SKM-1 treated with dmso at 0.1 percent for 144 hours (cell line): ENCODE measurements at regions not wholly inside any gene's neighbourhood (a gene's known extent, or its start where the extent isn't known, plus 50 kb on each side); places are given as distances from the start of the nearest gene placed in this dataset.
"Not testable (repeated sequence)": the region's sequence is repeated elsewhere in the genome, so short reads cannot be mapped to it uniquely, and the experiment has no call there.

Experiments used
- DNase-seq: peaks from one replicate; lab custom pipeline; 2025; ENCODE audit not compliant: unreplicated experiment; lab: John Stamatoyannopoulos, UW

GRCh38 chr2:16194931-16195680 lies 254.8 kb downstream of the MYCN start:
- DNase-seq = no peak

- no peak for DNase-seq
Measured at GRCh38 chr2:16194530-16194929, 254.2 kb downstream of the MYCN start.

GRCh38 chr2:16194096-16194390 lies 253.7 kb downstream of the MYCN start:
- no peak for DNase-seq

- no peak for DNase-seq
Measured at GRCh38 chr2:16192416-16193216, 252.3 kb downstream of the MYCN start.

GRCh38 chr2:16191431-16192200 lies 251.3 kb downstream of the MYCN start:
- no peak for DNase-seq

- DNase-seq = no peak
Measured at GRCh38 chr2:16190446-16191270, 250.3 kb downstream of the MYCN start.

- DNase-seq = no peak
Measured at GRCh38 chr2:16189836-16190160, 249.4 kb downstream of the MYCN start.

GRCh38 chr2:16189029-16189835 lies 248.9 kb downstream of the MYCN start:
- DNase-seq = no peak

GRCh38 chr2:16188261-16188890 lies 248.0 kb downstream of the MYCN start:
- DNase-seq = no peak

- DNase-seq = no peak
Measured at GRCh38 chr2:16187482-16187817, 247.1 kb downstream of the MYCN start.

GRCh38 chr2:16186661-16187481 lies 246.5 kb downstream of the MYCN start:
- DNase-seq = no peak

GRCh38 chr2:16185801-16186272 lies 245.5 kb downstream of the MYCN start:
- no peak for DNase-seq

- no peak for DNase-seq
Measured at GRCh38 chr2:16184945-16185660, 244.8 kb downstream of the MYCN start.

GRCh38 chr2:16184341-16184890 lies 244.1 kb downstream of the MYCN start:
- no peak for DNase-seq

GRCh38 chr2:16183345-16183744 lies 243.0 kb downstream of the MYCN start:
- DNase-seq = no peak

- DNase-seq = no peak
Measured at GRCh38 chr2:16182841-16183240, 242.5 kb downstream of the MYCN start.

- not testable (repeated sequence) for DNase-seq
Measured at GRCh38 chr2:16182311-16182815, 242.0 kb downstream of the MYCN start.

GRCh38 chr2:16181741-16182090 lies 241.4 kb downstream of the MYCN start:
- DNase-seq = no peak
